DMS79 treated with DMSO at 0.1 percent for 48 hours (cell line): ENCODE measurements at regions not wholly inside any gene's neighbourhood (a gene's known extent, or its start where the extent isn't known, plus 50 kb on each side); places are given as distances from the start of the nearest gene placed in this dataset.
"Not testable (repeated sequence)": the region's sequence is repeated elsewhere in the genome, so short reads cannot be mapped to it uniquely, and the experiment has no call there.

Source experiments
- DNase-seq: peaks from one replicate; lab custom pipeline; 2025; lab: John Stamatoyannopoulos, UW

GRCh38 chr2:13413989-13414388, 697.3 kb downstream of the TRIB2 start:
- DNase-seq = no peak

GRCh38 chr2:13414897-13415296, 698.2 kb downstream of the TRIB2 start:
- DNase-seq = no peak

GRCh38 chr2:13433954-13434353, 717.2 kb downstream of the TRIB2 start:
- no peak for DNase-seq

DNA sequence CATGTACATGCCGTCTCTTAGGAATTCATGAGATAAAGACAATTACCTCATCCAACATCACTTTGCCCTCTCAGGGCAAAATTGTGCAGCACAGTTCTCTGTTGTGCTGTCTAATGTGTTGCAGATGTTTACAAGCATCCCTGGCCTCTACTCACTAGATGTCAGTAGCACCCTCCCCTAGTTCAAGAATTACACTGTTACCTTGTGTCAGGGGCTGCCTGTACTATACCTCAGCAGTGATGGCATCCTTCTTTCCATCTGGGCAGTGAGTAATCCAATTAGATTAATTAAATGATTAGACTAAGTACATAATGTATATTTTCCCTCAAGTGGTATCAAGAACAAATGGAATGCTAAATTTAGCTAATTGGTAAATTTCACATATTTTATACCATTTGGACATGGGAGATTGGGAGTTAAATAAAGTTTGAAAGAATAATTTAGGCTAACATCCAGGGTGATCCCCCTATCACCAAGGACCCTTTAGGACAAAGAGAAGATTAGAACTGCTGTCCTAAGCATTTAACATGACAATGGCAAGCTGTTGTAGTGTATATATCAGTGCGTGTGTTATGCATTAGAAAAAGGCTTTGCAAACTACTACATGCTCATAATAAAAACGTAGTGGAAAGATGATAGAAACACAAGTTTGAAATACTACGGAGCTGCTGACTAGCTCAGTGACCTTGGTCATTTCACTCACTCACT, 727.0 kb downstream of the TRIB2 start:
- DNase-seq = not testable (repeated sequence)

DNA sequence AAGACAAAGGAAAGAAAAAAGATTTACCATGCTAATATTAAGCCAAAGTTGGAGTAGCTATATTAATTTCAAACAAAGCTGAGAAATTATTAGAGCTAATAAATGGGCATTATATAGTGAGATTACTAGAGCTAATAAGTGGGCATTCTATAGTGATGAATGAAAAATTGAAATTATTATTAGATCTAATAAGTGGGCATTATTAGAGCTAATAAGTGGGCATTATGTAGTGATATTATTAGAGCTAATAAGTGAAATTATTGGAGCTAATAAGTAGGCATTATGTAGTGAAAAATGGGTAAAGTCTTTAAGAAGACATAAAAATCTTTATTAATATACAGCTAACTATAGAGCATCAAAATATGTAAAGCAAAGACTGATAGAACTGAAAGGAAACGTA, 745.7 kb downstream of the TRIB2 start:
- DNase-seq = no peak

DNA sequence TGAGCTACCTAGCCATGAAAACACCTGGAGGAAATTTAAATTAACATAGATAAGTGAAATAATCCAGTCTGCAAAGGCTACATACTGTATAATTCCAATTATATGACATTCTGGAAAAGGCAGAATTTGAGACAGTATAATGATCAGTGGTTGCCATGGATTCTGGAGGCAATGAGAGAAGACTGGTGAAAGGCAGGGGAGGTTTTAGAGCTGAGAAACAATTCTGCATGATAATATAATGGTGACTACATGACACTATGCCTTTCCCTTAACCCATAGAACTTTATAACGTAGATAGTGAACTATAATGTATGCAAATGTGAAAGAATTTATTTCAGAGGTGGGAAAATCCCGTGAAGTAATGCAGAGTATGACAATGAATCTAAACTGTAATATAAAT, 749.3 kb downstream of the TRIB2 start:
- DNase-seq = no peak

DNA sequence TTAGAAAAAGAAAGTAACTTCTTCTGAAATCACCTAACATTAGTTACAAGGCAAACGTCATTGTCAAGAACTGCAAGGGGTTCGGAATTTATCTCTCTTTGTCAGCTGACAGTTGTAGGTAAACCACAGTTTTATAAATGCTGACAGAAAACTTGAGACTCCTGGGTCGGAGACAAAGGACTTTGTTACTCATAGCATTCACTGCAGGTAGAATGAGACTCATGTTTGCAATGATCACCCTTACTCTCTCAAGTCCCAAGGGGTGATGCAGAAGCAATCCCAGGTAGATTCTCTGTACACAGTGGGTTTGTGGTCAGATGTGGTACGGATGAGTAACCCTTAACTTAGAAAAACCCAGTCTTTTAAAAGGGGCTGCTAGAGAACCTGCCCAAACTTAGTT, 757.8 kb downstream of the TRIB2 start:
- no peak for DNase-seq

- no peak for DNase-seq
Measured at GRCh38 chr2:13480057-13480456, 763.3 kb downstream of the TRIB2 start.

DNA sequence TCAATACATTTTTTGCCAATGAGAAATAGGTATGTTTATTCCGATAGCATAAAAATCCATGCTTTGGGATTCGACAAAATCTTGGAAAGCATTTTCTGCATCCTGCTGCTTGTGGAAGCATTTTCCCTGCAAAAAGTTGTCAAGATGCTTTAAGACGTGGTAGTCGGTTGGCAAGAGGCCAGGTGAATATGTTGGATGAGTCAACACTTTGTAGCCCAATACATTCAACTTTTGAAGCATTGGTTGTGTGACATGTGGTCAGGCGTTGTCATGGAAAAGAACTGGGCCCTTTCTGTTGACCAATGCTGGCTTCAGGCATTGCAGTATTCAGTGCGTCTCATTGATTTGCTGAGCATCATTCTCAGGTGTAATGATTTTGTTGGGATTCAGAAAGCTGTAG, 764.5 kb downstream of the TRIB2 start:
- no peak for DNase-seq

DNA sequence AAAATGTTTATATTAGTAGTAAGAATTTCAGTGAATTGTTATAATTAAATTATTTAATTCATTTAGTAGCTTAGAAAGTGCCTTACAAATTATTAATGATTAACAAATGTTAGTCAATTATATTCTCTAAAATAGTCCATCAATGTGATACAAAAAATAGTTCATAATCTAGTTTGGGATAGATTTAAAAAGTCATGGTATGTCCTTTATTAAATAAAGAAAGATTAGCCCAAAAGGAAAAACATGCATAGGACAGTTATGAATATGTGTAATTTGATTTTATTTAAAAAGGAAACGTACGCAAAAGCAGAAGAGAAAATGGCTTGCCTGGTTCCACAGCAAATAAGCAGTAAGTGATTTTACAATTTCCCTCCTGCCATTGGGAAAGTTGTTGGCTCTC, 768.5 kb downstream of the TRIB2 start:
- DNase-seq = no peak

DNA sequence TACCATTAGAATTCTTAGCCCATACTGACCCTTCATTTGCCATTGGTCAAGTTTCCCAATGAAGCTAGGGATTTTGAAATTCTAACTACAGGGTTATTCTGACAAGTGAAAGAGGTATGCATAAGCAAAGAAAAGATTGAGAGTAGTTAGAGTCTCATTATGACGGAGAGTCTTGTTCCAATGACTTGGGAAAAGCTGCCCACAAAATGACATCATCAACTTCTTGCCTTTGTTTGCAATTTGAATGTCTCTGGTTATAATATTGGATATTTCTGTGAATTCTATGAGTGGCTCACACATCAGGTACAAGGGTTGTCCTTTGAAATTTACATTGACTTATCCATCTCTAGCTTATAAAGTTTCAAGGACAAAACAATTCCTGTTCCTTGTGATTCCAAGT, 772.2 kb downstream of the TRIB2 start:
- no peak for DNase-seq

DNA sequence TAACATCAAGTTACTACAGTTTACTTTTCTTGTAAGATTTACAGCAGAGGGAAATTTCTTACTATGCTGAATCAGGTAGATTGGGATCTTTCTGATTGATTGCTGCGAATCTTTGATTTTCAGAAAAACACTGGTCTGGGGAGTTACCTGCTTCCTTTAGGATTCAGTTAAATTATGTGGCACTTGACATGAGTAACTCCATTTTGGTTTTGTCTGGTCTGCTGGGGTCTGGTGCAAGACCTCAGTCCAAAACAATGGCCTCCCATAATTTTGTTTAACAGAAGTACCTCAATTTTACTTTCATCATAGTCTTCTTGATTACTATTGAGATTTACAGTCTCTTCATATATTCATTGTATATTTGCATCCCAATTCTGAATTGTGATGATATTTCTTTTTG, 775.5 kb downstream of the TRIB2 start:
- no peak for DNase-seq

GRCh38 chr2:13495051-13495450, 778.3 kb downstream of the TRIB2 start:
- no peak for DNase-seq

DNA sequence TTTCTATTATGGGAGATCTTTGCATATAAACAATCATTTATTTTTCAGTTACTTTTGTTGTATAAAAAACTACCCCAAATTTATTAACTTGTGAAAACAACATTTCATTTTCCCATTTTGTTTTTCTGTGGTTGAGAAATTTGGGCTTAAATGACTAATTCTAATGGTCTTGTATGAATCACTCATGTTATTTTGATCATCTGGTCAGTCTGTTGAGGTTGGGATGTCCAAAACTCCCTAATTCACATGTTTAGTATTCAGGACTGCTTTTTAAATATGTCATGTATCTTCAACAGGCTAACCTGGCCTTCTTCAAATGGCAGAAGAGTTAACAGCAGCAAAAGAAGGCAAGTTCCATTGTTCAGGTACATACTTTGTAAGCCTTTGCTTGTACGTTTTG, 788.1 kb downstream of the TRIB2 start:
- no peak for DNase-seq

- no peak for DNase-seq
Measured at GRCh38 chr2:13508671-13509070, 791.9 kb downstream of the TRIB2 start.

- no peak for DNase-seq
Measured at GRCh38 chr2:13515254-13515653, 798.5 kb downstream of the TRIB2 start.

- DNase-seq = no peak
Measured at GRCh38 chr2:13522096-13522495, 805.4 kb downstream of the TRIB2 start.

GRCh38 chr2:13522917-13523821, 806.4 kb downstream of the TRIB2 start:
- DNase-seq = no peak

- DNase-seq = no peak
Measured at GRCh38 chr2:13524492-13524891, 807.8 kb downstream of the TRIB2 start.

GRCh38 chr2:13531735-13532410, 815.1 kb downstream of the TRIB2 start:
- not testable (repeated sequence) for DNase-seq

DNA sequence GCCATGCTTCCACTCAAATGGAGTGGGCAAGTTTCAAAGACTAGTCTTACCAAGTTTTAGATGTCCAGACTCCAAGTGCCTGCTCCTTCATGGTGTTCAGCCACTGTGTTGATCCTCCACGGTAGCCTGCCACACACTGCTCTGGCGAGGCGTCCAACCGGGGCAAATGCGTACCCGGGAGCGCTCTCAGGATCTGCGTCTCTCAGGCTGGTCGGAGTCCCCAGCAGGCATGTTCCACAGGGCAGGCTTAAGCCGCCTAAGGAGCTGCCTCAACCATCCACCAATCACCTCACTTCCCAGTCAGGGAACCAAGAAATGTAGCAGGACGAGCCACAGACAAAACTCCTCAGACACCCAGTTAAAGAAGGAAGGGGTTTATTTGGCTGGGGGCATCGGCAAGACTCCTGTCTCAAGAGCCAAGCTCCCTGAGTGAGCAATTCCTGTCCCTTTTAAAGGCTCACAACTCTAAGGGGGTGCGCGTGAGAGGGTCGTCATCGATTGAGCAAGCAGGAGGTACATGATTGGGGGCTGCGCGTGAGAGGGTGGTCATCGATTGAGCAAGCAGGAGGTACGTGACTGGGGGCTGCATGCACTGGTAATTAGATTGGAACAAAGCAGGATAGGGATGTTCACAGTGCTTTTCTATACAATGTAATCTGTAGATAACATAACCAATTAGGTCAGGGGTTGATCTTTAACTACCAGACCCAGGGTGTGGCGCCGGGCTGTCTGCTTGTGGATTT, 816.2 kb downstream of the TRIB2 start:
- DNase-seq = not testable (repeated sequence)

GRCh38 chr2:13533524-13533922, 816.8 kb downstream of the TRIB2 start:
- no peak for DNase-seq
